Caki2 (cell line): ENCODE measurements at regions not wholly inside any gene's neighbourhood (a gene's known extent, or its start where the extent isn't known, plus 50 kb on each side); places are given as distances from the start of the nearest gene placed in this dataset.

Experiments
- DNase-seq: peaks from one replicate; pipeline ENCODE4 v3.0.0-alpha.2; 2015; ENCODE audit warnings: low read depth
- in situ Hi-C: cut with HindIII; loops from 2 replicates; pipeline ENCODE4 v1.10.0; 2016; ENCODE audit warnings: low sequenced_read_pairs, low pct_unique_long_range_greater_than_20kb, mixed read lengths

- in situ Hi-C loops, result no loop called here
- DNase-seq, result no peak
Measured at GRCh38 chr5:62256161-62257019, 49.6 kb upstream of the KIF2A start.
